HG03045 (cell line): ENCODE measurements at regions not wholly inside any gene's neighbourhood (a gene's known extent, or its start where the extent isn't known, plus 50 kb on each side); places are given as distances from the start of the nearest gene placed in this dataset.

Experiments used
- ATAC-seq: cut with Tn5 transposase; IDR thresholded peaks from one replicate; pipeline ENCODE4 v1.9.1; 2021; ENCODE audit warnings: mild to moderate bottlenecking, moderate library complexity; ENCODE audit not compliant: unreplicated experiment

DNA sequence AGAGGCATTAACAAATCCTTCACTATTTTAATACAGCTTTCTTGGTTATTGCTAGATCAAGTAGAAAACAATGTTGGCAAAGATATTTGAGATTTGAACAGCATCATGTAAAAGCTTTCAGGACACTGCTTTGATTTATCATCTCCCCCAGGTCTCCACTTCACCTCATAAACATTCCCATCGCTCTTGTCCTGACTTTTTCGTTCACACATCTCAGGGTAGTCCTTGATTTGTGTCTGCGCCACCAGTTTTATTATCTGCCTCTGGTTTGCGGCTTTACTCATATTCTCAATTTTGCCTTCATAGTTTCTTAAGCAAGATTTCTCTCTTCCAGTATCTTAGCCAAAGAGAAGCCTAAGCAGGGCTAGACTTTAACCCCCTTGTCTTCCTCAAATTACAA lies 63.5 kb upstream of the ROR1 start:
- no peak for ATAC-seq

DNA sequence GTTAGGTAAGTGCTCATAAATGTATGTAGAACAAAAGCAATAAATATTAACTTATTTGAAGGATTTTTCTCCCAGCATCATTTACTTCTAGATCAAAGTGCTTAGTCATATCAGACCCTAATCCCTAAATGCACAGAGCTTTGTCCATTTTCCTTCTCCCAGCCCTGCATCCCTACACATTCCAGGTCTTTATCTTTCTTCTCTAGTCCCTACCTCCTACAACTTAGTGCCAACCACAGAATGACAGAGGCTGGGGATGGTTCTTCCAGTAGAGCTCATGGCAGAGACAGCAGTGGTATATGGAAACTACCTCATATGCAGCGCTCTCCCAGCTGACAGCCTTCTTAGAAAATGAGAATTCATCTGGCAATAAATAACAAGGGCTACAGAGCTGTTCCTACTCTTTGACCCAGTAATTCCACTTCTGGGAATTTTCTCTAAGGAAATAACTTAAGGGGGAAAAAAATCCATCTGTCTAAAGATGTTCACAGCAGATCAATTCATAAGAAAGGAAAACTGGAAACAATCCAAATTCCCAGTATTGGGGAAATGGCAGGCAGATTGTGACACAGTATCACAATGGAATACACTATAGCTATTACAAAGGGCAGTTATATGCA lies 62.9 kb upstream of the ROR1 start:
- no peak for ATAC-seq

DNA sequence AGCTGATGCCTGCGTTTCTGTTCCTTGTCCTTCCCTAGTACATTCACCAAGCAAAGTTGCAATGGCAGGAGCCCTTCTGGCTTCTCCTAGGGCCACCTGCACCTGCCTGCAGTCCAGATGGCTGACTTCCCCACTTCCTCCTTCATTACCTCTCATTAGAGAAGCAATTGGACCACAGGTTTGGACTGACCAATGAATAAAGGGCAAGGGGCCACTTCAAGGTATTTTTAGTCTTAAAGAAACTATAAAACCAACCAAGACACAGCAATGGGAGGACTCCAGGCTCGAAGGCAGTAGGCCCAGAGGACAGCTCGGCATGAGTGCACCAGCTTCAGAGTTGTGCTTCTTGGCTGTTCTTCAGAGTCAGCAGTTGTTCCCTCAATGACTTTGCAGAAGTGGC lies 60.8 kb upstream of the ROR1 start:
- no peak for ATAC-seq

DNA sequence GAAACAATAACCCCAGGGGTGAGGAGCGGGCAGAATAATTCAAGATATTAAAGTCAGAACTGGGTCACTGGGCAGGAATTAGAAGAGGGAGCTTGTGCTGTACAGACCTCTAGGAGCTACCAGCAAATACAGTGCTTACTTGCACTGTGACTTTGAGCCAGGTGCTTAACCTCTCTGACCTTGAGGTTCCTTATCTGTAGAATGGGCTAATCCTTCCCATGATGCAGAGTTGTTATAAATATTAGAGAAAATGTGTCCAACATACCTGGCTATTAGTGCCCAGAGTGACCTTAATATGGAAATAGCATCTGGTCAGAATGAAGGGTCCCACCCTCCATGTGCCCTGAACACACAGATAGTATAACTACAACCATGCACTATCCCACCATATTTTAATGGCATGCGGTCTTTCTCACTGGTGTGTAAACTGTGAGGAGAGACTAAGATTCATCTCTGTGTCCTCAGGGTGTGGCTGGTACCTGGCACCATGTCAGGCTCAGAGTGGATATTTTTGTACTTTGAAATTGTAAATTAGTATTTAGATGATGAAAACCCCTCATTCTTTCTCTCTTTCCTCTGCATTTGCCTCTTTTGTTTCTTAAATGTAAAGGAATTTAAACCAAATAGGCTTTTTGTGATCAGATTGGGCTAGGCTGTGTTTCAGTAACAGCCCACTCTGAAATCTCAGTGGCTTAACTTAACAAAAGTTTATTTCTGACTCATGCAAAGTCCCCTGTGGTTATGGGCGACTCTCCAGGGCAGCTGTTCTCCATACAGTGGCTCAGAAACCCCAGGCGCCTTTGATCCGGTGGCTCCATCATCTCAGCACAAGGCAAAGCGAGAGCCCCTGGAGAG lies 60.0 kb upstream of the ROR1 start:
- peak; percentile 80 for ATAC-seq

GRCh38 chr1:63714482-63714760 lies 59.4 kb upstream of the ROR1 start:
- no peak for ATAC-seq

DNA sequence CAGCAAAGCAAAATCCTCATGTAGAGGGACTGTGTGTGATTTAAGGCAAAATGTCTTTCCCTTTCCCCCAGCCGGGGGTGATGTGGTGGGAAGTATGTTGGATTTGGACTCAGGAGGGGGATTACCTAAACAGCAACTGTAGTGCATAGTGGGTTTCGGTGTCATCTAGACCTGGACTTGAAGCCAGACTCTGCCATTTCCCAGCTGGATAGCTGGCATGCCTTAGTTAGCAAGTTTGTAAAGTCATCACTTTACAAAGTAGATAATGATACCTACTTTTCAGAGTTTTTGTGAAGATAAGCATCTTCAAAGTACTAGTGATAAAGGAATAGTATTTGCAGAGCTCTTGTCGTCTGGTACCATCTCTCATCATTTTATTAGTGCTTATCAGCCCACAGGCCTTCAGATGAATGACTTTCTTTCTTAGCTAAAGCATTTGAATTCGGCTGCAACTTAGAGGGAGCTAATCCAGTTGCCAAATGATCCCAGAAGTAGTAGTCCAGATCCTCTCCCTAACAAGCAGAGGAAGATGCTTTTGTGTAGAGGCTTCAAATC lies 56.2 kb upstream of the ROR1 start:
- no peak for ATAC-seq

GRCh38 chr1:63718541-63718970 lies 55.3 kb upstream of the ROR1 start:
- no peak for ATAC-seq

DNA sequence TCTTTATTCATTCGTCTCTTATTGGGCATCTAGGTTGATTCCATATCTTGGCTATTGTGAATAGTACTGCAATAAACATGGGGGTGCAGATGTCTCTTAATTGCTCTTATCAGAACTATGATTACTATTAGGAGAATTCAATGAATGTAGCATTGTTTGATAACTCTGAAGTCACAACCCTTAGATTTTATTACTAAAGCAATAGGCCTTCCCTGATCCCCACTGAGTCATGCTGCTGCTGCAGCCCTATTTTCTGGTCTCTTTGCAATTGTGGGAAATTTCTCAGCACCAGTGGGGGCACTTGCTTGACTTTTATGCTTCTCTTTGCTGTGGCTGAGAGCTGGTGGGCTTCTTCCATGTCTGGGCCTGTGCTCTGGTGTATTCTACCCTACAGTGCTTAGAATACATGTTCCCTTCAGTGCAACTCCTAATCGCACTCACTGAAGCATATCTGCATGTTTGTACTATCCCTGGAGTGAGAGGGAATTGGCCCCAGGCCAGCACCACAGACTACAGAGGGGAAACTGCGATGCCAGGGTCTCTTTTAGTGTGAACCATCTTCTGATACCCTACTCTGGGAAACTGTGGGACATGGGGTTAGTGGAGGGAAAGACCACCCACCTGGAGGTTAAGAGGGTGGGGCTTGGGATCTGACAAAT lies 52.2 kb upstream of the ROR1 start:
- ATAC-seq = no peak

- ATAC-seq = no peak
Measured at GRCh38 chr1:63723602-63724001, 50.2 kb upstream of the ROR1 start.
